Activated naive CD4-positive, alpha-beta T cell treated with anti-CD3 and anti-CD28 coated beads, Interleukin-2, amount 50 U/mL, for 72 hours (primary cell): ENCODE measurements at regions not wholly inside any gene's neighbourhood (a gene's known extent, or its start where the extent isn't known, plus 50 kb on each side); places are given as distances from the start of the nearest gene placed in this dataset.

Experiments
- ATAC-seq, 2 donors: fragments of 150-1000 bp; cut with Tn5 transposase; 2 replicates each; pipeline ENCODE4 v1.10.0; 2021; ENCODE audit warnings: mild to moderate bottlenecking in 2 of 2, moderate library complexity in 2 of 2
- DNase-seq, 2 donors: peaks; one replicate each; pipeline ENCODE4 v3.0.0; 2021 to 2022; ENCODE audit warnings: low spot score in 2 of 2
- H3K27ac Mint-ChIP-seq, 2 donors: one replicate each; pipeline ENCODE4 v1.8.0; 2022; ENCODE audit warnings: mild to moderate bottlenecking in 2 of 2, mixed read lengths in 2 of 2
- H3K36me3 Mint-ChIP-seq, 2 donors: one replicate each; pipeline ENCODE4 v1.8.0; 2022; ENCODE audit warnings: mixed read lengths in 2 of 2
- H3K9me3 Mint-ChIP-seq, 2 donors: one replicate each; pipeline ENCODE4 v1.8.0; 2022; ENCODE audit warnings: mixed read lengths in 2 of 2

DNA sequence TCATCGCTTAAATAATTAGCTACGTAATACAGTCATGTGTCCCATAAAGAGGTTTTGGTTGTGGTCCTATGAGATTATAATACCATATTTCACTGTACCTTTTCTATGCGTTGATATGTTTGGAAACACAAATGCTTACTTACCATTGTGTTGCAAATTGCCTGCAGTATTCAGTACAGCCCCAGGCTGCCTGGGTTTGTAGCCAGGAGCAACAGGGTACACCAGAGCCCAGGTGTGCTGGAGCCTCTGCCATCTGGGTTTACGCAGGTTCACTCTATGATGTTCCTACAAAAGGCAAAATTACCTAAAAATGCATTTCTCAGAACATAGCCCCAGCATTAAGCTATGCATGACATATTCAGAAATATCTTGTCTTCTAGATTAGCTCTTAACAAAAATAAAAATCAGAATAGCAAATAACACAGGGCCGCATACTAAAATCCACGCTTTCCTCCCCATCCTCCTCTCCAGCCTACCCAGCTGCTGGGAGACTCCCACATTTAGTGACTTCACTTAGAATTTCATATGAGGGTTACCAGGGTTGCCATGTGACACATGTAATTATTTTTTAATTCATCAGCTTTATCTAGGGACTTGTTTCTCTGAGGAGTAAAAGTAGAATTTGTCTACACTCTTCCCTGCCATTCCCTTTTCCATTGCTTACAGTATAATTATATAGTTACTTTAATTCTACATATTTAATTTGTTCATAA is 559.0 kb upstream of the ADARB2 start:
- no peak overlapping the region for H3K27ac Mint-ChIP-seq
- no peak for ATAC-seq
- H3K36me3 Mint-ChIP-seq, result no peaks in the 10 kb centered on the region
- peaks cover 0 to 2% of the 10 kb centered on the region in 2 donors for H3K9me3 Mint-ChIP-seq
- no peak for DNase-seq

DNA sequence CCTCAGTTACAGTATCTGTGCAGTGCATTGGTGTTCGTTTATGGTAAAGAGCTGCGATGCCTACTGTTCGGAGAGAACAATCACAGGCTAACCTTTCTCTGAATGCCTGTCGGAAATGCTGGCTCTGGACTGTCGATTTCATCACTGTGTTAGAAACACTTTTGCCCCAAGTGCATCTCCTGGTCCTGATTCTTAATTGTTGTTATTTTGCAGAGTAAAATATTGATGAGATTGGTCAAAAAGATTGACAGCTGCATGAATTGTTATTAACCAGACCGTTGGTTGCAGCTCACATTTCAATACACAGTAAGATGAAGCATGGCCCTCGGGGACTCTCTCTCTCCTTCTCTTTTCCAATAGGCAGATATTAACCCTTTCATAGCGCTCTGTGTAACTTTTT is 557.4 kb upstream of the ADARB2 start:
- no peak overlapping the region for H3K27ac Mint-ChIP-seq
- DNase-seq (no peak), ATAC-seq (no peak)
- H3K36me3 Mint-ChIP-seq, result no peaks in the 10 kb centered on the region
- no peaks in the 10 kb centered on the region for H3K9me3 Mint-ChIP-seq

DNA sequence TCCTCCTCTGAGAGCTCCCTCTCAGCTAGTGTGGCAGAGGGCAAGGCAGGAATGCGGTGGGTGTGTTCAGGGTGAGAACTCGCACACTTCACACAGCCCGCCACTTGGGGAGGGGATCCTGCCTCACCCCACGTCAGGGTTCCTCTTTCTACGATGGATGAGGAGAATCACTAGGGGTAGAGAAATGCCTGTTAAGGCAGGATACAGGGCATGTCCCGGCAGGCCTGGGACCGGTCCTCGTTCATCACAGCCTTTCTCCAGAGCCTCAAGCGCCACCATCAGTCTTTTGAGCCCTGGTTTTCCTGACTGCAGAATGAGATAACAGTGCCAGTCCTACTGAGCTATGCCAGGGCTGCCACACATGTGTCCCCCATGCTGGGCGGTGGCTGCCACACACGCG is 546.7 kb upstream of the ADARB2 start:
- Mint-ChIP-seq H3K27ac (no peak overlapping the region), H3K36me3 (no peaks in the 10 kb centered on the region), H3K9me3 (no peaks in the 10 kb centered on the region)
- ATAC-seq (no peak), DNase-seq (no peak)

DNA sequence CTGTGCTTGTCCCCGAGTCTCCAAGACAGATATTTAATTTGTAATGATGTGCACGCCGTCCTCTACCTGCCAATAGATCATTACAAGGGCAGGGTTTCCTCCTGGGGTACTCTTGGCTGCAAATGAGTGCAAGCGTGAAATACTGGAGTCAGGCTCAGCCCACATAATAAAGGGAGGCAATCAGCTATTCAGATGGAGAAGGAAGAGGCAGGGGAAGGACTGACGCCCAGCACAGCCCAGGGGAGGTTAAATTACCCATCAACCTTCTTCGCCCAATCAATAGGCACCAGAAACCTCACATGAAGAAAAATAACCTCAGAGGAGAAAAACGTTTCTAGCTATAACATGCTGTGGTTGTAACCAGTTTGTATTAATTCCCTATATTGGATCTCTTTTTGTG is 544.9 kb upstream of the ADARB2 start:
- DNase-seq (no peak), ATAC-seq (no peak)
- Mint-ChIP-seq H3K27ac (no peak overlapping the region), H3K9me3 (no peaks in the 10 kb centered on the region), H3K36me3 (no peaks in the 10 kb centered on the region)

DNA sequence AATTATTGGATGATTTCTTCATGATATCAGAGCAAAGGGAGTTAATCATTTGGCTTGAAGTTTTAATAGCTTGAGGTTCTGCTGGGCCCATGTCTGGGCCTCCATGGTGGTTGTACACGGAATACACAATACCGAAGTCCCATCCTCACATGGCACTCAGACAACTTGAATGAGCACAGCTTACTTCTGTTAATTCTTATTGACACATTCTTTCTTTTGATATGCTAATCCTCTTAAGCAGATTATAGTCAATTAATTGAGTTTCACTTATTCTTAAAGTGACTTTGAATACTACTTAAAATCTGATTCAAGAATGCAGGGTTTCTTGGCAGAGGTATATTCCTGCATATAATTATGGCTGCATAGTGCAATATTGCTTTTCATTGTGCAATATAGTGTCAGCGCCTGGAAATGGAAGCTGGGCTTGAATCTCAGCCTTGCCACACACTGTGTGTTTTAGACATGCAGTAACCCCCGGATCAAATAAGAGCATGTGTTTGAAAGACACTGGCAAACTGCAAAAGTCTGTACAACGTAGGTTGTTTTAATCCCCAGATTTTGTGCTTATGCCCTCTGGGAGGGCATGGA is 543.5 kb upstream of the ADARB2 start:
- Mint-ChIP-seq H3K9me3 (no peaks in the 10 kb centered on the region), H3K36me3 (no peaks in the 10 kb centered on the region)
- no peak for ATAC-seq

DNA sequence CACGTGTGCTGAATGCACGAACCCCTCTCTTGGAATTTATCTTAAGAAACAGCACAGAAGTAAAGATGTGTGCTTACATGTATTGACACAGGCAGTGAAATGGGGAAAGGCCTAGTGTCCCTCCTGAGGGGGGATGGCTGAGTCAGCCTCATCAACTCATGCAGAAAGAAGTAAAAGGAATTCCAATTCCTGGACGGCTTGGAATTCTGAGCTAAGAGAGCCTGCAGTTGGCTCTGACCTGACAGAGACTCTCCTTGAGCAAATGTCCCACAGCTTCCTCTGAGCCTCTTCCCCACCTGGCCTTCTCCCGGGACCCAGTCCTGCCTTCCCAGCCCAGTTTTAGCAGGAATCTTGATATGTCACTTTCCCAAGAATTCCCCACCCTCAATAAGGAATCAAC is 542.4 kb upstream of the ADARB2 start:
- no peak for ATAC-seq

More for the DNA sequence above, 543.5 kb upstream of the ADARB2 start:
- H3K27ac Mint-ChIP-seq, result no peak overlapping the region
- no peak for DNase-seq

DNA sequence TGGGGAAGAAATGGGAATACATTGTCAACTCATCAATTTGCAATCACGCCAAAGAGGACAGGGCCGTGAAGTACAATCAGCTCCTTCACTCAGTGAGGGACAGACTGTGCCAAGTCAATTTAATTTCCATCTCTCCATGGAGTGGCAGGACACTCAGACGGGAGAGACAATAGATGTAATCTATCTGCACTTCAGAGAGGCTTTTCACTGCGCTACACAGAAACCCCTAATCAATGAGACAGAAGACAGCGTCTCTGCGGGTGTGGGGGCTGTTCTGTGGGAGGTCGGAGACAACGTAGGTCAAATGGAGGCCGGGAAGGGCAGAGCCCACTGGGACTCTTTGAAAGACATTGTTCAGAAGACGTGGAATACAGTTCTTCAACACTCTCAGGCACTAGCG is 541.0 kb upstream of the ADARB2 start:
- H3K36me3 Mint-ChIP-seq, result no peaks in the 10 kb centered on the region
- no peak overlapping the region for H3K27ac Mint-ChIP-seq
- no peak for ATAC-seq
- no peak for DNase-seq
- no peaks in the 10 kb centered on the region for H3K9me3 Mint-ChIP-seq

More for the DNA sequence above, 542.4 kb upstream of the ADARB2 start:
- no peaks in the 10 kb centered on the region for H3K9me3 Mint-ChIP-seq
- no peaks in the 10 kb centered on the region for H3K36me3 Mint-ChIP-seq
- no peak for DNase-seq
- no peak overlapping the region for H3K27ac Mint-ChIP-seq

DNA sequence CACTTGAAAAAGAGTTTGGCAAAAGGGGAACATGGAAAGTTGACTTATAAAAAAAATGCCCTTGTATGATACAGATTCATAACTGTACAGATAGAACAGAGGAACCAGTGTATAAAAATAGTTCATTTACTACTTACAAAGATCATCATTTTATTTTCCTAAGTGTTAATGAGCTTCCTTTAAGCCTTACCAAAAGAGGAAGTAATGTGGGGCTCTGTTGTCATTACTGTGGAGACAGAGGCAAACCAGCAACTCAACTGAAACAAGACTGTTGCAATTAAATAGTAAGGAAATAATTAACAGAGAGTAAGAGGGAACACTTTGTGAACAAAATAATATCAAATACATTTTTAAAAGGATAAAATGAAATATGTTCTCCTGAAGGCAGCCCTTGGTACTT is 526.2 kb upstream of the ADARB2 start:
- no peak overlapping the region for H3K27ac Mint-ChIP-seq
- H3K9me3 Mint-ChIP-seq, result peaks cover 0 to 4% of the 10 kb centered on the region in 2 donors
- ATAC-seq (no peak), DNase-seq (no peak)
- peaks cover 0 to 7% of the 10 kb centered on the region in 2 donors for H3K36me3 Mint-ChIP-seq

DNA sequence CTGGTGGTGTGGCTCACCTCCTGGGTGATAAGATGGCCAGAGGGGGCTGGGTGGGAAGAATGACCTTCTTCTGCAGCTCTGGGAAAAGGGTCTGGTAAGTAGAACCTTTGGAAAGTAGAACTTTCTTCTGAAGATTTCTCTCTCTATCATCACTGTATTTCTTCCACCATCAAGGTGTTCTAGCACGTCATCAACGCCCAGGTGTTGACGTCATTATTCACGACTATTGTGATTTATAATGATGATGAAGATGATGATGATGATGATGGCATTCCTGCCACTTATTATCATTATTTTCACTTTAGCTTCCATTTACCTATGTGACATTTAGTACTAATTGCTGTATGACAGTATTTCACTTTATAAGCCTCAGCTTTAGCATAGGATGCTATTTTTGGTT is 525.6 kb upstream of the ADARB2 start:
- Mint-ChIP-seq H3K27ac (no peak overlapping the region), H3K36me3 (peaks cover 0 to 5% of the 10 kb centered on the region in 2 donors), H3K9me3 (peaks cover 0 to 4% of the 10 kb centered on the region in 2 donors)
- DNase-seq, result no peak
- ATAC-seq, result no peak

DNA sequence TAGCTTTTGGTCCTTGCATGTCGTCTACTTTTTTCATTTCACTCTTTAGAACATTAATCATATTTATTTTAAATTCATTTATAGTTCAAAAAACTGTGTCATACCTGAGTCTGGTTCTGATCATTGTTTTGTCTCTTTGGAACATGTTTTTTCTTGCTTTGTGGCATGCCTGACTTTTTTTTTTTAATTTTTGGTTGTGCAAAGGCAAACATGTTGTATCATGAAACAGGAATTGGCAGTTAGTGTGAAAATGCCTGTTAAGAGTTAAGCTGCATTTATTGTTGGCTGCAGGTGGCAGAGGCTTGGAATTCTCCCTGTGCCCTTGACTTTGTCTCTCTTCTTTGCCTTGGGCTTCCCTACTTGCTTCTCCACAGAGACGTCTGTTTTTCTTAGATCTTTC is 525.0 kb upstream of the ADARB2 start:
- Mint-ChIP-seq H3K36me3 (peaks cover 0 to 5% of the 10 kb centered on the region in 2 donors), H3K9me3 (peaks cover 0 to 4% of the 10 kb centered on the region in 2 donors), H3K27ac (no peak overlapping the region)
- DNase-seq (no peak), ATAC-seq (no peak)

DNA sequence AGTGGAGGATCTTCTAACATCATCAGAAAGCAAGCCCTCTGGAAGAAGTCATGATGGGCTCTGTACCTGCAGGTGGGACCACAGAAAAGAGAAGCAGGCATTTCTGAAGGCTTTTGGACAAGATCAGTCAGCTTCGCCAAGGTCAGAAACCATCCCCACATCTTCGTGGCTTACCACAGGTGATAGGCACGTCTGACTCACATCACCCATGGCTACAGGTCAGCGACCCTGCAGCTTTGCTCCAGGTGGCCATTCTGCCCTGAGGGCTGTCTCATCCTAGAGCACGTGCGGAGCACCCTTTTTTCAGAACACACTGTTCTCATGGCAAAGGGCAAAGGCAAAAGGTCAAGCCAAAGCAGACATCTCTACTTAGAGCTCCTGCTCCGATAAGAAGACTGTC is 518.9 kb upstream of the ADARB2 start:
- no peak for DNase-seq
- Mint-ChIP-seq H3K27ac (no peak overlapping the region), H3K9me3 (peaks cover 0 to 3% of the 10 kb centered on the region in 2 donors), H3K36me3 (peaks cover 0 to 5% of the 10 kb centered on the region in 2 donors)
- ATAC-seq, result no peak

DNA sequence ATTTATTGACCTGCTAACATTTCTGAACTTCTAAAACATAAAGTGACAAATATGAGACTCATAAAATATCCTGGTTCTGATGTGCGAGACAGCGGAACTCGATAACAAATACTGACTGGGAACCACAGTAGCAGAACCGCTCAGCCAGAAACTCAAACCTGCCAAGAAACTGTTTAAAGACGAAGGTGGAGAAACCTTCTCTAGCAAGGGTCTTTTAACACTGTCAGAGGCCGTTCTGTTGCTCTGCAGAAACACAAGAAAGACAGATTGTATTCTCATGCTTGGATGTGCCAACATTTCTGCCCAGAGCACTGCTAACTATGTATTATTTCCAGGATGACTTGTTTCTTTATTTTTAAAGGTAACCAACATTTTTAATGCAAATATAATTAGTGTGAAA is 514.8 kb upstream of the ADARB2 start:
- Mint-ChIP-seq H3K9me3 (peaks cover 0 to 3% of the 10 kb centered on the region in 2 donors), H3K36me3 (no peaks in the 10 kb centered on the region), H3K27ac (no peak overlapping the region)
- DNase-seq, result no peak
- no peak for ATAC-seq

DNA sequence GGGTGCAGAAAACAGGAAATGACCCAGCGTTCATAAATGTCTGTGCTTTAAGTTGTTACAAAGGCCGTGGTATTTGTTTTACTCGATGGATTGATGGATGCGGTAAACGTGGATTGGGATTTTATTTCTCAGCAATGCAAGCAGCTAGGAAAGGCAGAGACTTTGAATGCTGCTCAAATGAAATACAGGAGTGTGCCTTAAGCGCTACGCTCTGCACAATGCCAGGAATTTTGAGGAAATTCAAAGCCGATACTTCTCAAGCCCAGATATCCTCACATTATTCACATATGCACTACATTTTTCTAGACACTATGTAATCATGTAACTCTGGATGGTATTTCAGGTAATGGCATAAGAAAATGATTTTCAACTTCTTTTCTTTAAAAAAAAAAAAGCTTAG is 514.3 kb upstream of the ADARB2 start:
- H3K36me3 Mint-ChIP-seq, result no peaks in the 10 kb centered on the region
- H3K9me3 Mint-ChIP-seq, result peaks cover 0 to 3% of the 10 kb centered on the region in 2 donors
- no peak overlapping the region for H3K27ac Mint-ChIP-seq
- no peak for ATAC-seq
- no peak for DNase-seq

DNA sequence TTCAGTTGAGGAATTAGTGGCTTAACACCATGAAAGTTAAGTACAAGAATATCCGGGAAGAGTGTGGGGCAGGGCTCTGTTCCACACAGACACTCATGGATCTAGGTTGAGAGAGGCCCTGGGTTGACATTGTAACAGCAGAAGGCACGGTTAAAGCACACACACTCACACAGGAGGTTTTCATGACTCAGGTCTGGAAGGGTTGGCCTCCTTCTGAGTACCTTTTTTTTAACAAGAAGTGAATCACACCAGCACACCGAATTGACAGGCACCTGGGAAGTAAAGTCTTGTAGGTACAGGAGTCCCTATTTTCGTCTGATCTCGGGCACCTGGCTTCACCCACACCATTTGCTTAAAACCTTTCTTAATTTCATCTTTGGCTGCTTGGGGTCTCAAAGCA is 509.4 kb upstream of the ADARB2 start:
- ATAC-seq, result no peak
- no peak for DNase-seq
- Mint-ChIP-seq H3K27ac (no peak overlapping the region), H3K9me3 (peaks cover 0 to 4% of the 10 kb centered on the region in 2 donors), H3K36me3 (no peaks in the 10 kb centered on the region)

DNA sequence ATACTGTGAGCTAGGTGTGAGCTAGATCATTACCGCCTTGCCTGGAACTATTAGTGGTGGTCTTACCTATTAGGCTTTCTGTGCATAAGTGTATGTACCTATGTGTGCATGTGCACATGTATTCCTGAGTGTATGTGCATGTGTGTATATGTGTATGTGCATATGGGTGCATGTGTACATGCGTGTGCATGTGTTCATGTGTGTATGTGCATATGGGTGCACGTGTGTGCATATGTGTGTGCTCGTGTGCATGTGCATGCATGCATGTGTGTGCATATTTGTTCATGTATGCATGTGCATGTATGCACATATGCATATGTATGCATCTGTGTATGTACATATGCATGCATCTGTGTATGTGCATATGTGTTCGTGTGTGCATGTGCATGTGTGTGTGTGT is 508.3 kb upstream of the ADARB2 start:
- no peak for DNase-seq
- Mint-ChIP-seq H3K27ac (no peak overlapping the region), H3K36me3 (no peaks in the 10 kb centered on the region), H3K9me3 (peaks cover 0 to 4% of the 10 kb centered on the region in 2 donors)
- ATAC-seq, result no peak

DNA sequence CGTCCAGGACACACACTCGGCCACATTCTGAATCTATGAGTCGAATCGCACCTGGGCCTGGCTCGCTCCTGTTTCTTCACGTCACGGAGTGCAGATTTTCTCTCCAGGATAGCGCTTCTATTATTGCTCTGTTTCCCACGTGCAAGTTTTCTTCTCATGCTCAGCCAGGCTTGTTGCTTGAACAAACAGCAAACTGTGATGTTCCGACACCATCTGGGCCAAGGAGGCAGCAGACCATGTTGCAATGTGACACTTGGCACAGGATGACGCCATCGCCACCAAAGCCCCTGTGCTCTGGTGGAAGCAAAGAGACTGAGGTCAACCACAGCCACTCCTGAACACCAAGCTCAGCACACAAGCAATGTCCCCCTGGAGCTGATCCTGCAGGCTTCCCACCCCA is 507.1 kb upstream of the ADARB2 start:
- no peaks in the 10 kb centered on the region for H3K36me3 Mint-ChIP-seq
- DNase-seq, result no peak
- H3K27ac Mint-ChIP-seq, result no peak overlapping the region
- peaks cover 0 to 4% of the 10 kb centered on the region in 2 donors for H3K9me3 Mint-ChIP-seq
- no peak for ATAC-seq

DNA sequence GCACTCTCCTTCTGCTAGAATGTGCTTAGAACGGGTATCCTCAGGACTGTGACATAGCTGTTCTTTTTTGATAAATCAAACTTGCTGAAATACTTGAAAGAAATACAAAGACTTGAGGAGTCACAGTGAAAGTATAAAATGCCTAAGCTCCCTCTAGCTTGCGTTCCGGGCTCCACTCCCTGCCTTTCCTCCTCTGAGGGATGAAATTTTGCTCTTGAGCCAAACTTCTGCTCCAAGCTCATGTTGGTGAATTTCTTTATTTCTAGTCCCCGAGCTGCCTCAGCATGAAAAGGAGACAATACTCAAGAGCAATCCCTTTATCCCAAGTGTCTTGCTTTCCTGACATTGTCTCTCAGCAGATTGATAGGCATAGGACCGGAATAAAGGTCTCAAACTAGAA is 499.6 kb upstream of the ADARB2 start:
- Mint-ChIP-seq H3K9me3 (no peaks in the 10 kb centered on the region), H3K36me3 (no peaks in the 10 kb centered on the region), H3K27ac (no peak overlapping the region)
- ATAC-seq (no peak), DNase-seq (no peak)

DNA sequence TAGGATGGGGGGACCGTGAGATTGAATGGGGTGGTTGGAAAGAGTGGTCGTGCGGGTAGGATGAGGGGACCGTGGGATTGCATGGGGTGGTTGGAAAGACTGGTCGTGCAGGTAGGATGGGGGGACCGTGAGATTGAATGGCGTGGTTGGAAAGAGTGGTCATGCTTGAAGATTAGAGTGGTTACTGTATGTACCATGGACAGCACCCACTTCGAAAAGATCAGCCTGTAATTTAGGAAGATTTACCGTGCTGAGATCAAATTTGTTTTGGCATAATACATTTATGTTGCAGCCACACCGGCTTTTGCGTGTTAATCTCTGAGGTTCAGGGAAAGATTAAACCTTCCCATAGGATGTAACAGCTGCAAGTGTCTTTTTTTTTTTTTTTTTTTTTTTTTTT is 495.2 kb upstream of the ADARB2 start:
- DNase-seq, result no peak
- no peak overlapping the region for H3K27ac Mint-ChIP-seq
- H3K9me3 Mint-ChIP-seq, result no peaks in the 10 kb centered on the region
- no peaks in the 10 kb centered on the region for H3K36me3 Mint-ChIP-seq
- no peak for ATAC-seq
